H9 (cell line): ENCODE measurements at regions not wholly inside any gene's neighbourhood (a gene's known extent, or its start where the extent isn't known, plus 50 kb on each side); places are given as distances from the start of the nearest gene placed in this dataset.

ENCODE experiments used
- DNase-seq: peaks from one replicate; pipeline ENCODE4 v3.0.0-alpha.2; 2017
- H2AFZ ChIP-seq: one replicate; pipeline ENCODE4 v1.6.1; 2013; ENCODE audit warnings: mild to moderate bottlenecking, low read length, control low read depth, moderate library complexity
- H2AK5ac ChIP-seq: 2 replicates; pipeline ENCODE4 v1.6.1; 2013; ENCODE audit warnings: low read length, control low read depth, mixed read lengths; ENCODE audit not compliant: insufficient read length
- H2BK120ac ChIP-seq: one replicate; pipeline ENCODE4 v1.6.1; 2013; ENCODE audit warnings: low read depth, mild to moderate bottlenecking, low read length, control low read depth, inconsistent platforms; ENCODE audit not compliant: poor library complexity, severe bottlenecking
- H2BK12ac ChIP-seq: 2 replicates; pipeline ENCODE4 v1.6.1; 2013; ENCODE audit warnings: low read length, control low read depth, mixed read lengths, low read depth; ENCODE audit not compliant: insufficient read length
- H2BK15ac ChIP-seq: 2 replicates; pipeline ENCODE4 v1.6.1; 2013; ENCODE audit warnings: low read depth, low read length, control low read depth
- H2BK20ac ChIP-seq: one replicate; pipeline ENCODE4 v1.6.1; 2013; ENCODE audit warnings: low read depth, mild to moderate bottlenecking, low read length, control low read depth, inconsistent platforms; ENCODE audit not compliant: poor library complexity, severe bottlenecking
- H2BK5ac ChIP-seq: 2 replicates; pipeline ENCODE4 v1.6.1; 2013; ENCODE audit warnings: low read length, control low read depth, mixed read lengths; ENCODE audit not compliant: insufficient read length
- H3K14ac ChIP-seq: 2 replicates; pipeline ENCODE4 v1.6.1; 2013; ENCODE audit warnings: low read length, control low read depth; ENCODE audit not compliant: insufficient read depth
- H3K18ac ChIP-seq: 2 replicates; pipeline ENCODE4 v1.6.1; 2013; ENCODE audit warnings: low read depth, mild to moderate bottlenecking, mixed read lengths, low read length, control low read depth; ENCODE audit not compliant: insufficient read length
- H3K23ac ChIP-seq: 2 replicates; pipeline ENCODE4 v1.6.1; 2013; ENCODE audit warnings: low read length, control low read depth, mixed read lengths, low read depth; ENCODE audit not compliant: insufficient read length
- H3K23me2 ChIP-seq: 2 replicates; pipeline ENCODE4 v1.6.1; 2013; ENCODE audit warnings: low read depth, mild to moderate bottlenecking, mixed read lengths, low read length, control low read depth; ENCODE audit not compliant: insufficient read length, poor library complexity, severe bottlenecking
- H3K27ac ChIP-seq: 2 replicates; pipeline ENCODE4 v1.5.1; 2013; ENCODE audit warnings: low read length, control low read depth, mixed read lengths, low read depth; ENCODE audit not compliant: insufficient read length
- H3K27me3 ChIP-seq: 2 replicates; pipeline ENCODE4 v1.6.1; 2013; ENCODE audit warnings: low read length, control low read depth, inconsistent platforms; ENCODE audit not compliant: insufficient read depth
- H3K4ac ChIP-seq: 2 replicates; pipeline ENCODE4 v1.6.1; 2013; ENCODE audit warnings: low read depth, mild to moderate bottlenecking, control low read depth, inconsistent platforms, low read length, moderate library complexity
- H3K4me1 ChIP-seq: 2 replicates; pipeline ENCODE4 v1.6.1; 2013; ENCODE audit warnings: low read length, control low read depth, inconsistent platforms; ENCODE audit not compliant: insufficient read depth
- H3K4me2 ChIP-seq: 2 replicates; pipeline ENCODE4 v1.6.1; 2013; ENCODE audit warnings: low read length, control low read depth, mixed read lengths; ENCODE audit not compliant: insufficient read length, insufficient read depth
- H3K56ac ChIP-seq: 2 replicates; pipeline ENCODE4 v1.6.1; 2013; ENCODE audit warnings: low read depth, mild to moderate bottlenecking, mixed read lengths, low read length, control low read depth; ENCODE audit not compliant: insufficient read length
- H3K79me1 ChIP-seq: 2 replicates; pipeline ENCODE4 v1.6.1; 2013; ENCODE audit warnings: low read depth, mild to moderate bottlenecking, moderate library complexity, low read length, control low read depth, inconsistent platforms; ENCODE audit not compliant: insufficient read depth, poor library complexity, severe bottlenecking
- H3K79me2 ChIP-seq: 2 replicates; pipeline ENCODE4 v1.6.1; 2013; ENCODE audit warnings: low read length, control low read depth, inconsistent platforms; ENCODE audit not compliant: insufficient read depth
- H3K9ac ChIP-seq: 2 replicates; pipeline ENCODE4 v1.6.1; 2013; ENCODE audit warnings: low read length, control low read depth, mixed read lengths; ENCODE audit not compliant: insufficient read length; ENCODE audit errors: extremely low read depth
- H3K9me3 ChIP-seq: one replicate; pipeline ENCODE4 v1.6.1; 2013; ENCODE audit warnings: low read depth, low read length, inconsistent platforms; ENCODE audit not compliant: control insufficient read depth
- H3T11ph ChIP-seq: one replicate; pipeline ENCODE4 v1.6.1; 2013; ENCODE audit warnings: mild to moderate bottlenecking, low read length, control low read depth, inconsistent platforms
- H4K20me1 ChIP-seq: one replicate; pipeline ENCODE4 v1.6.1; 2013; ENCODE audit not compliant: control insufficient read depth, insufficient read length, insufficient read depth
- H4K5ac ChIP-seq: 2 replicates; pipeline ENCODE4 v1.6.1; 2013; ENCODE audit warnings: low read depth, mild to moderate bottlenecking, mixed read lengths, low read length, control low read depth; ENCODE audit not compliant: insufficient read length
- H4K8ac ChIP-seq: replicated peaks from 2 replicates; pipeline ENCODE4 v1.6.1; 2013; ENCODE audit warnings: low read length, control low read depth, mixed read lengths, low read depth; ENCODE audit not compliant: insufficient read length
- H4K91ac ChIP-seq: 2 replicates; pipeline ENCODE4 v1.6.1; 2013; ENCODE audit warnings: low read depth, mild to moderate bottlenecking, moderate library complexity, mixed read lengths, low read length, control low read depth; ENCODE audit not compliant: insufficient read length
- H3K27ac Mint-ChIP-seq, 3 experiments: 2 replicates in 2 of 3; 3 replicates in 1 of 3; pipeline ENCODE4 v1.8.0; 2020 to 2021; ENCODE audit warnings: mixed read lengths in 3 of 3, mild to moderate bottlenecking in 1 of 3, moderate library complexity in 1 of 3
- H3K27me3 Mint-ChIP-seq: 2 replicates; pipeline ENCODE4 v1.8.0; 2021; ENCODE audit warnings: low read depth, mild to moderate bottlenecking, moderate library complexity, mixed read lengths
- H3K36me3 Mint-ChIP-seq, 3 experiments: 2 replicates in 2 of 3; 3 replicates in 1 of 3; pipeline ENCODE4 v1.8.0; 2020 to 2021; ENCODE audit warnings: low read depth in 3 of 3, mixed read lengths in 3 of 3; ENCODE audit not compliant: insufficient read depth in 1 of 3
- H3K4me1 Mint-ChIP-seq, 2 experiments: 2 replicates each; pipeline ENCODE4 v1.8.0; 2020; ENCODE audit warnings: mixed read lengths in 2 of 2
- H3K4me3 Mint-ChIP-seq, 2 experiments: 2 replicates in 1 of 2; 3 replicates in 1 of 2; pipeline ENCODE4 v1.8.0; 2020 to 2021; ENCODE audit warnings: mild to moderate bottlenecking in 2 of 2, mixed read lengths in 2 of 2, moderate library complexity in 1 of 2
- H3K9me3 Mint-ChIP-seq, 2 experiments: 2 replicates in 1 of 2; 3 replicates in 1 of 2; pipeline ENCODE4 v1.8.0; 2020; ENCODE audit warnings: mild to moderate bottlenecking in 2 of 2, mixed read lengths in 2 of 2, moderate library complexity in 1 of 2
- WGBS: extraction: QIAGEN DNeasy Blood & Tissue Kit; methylation state at CpG from one replicate; pipeline ENCODE4 v1.1.7; 2013; ENCODE audit warnings: missing lambda C conversion rate, low lambda C conversion rate, mixed read lengths; ENCODE audit not compliant: insufficient read length; ENCODE audit errors: extremely low coverage; 5-methylcytosine and 5-hydroxymethylcytosine counted together
- TF ChIP-seq, protein P1 (sequence below): fragments of 200-600 bp; sonication (generic); conservative IDR thresholded peaks from 3 replicates; pipeline ENCODE4 v1.8.0; 2021; ENCODE audit warnings: antibody characterized with exemption, mild to moderate bottlenecking

DNA sequence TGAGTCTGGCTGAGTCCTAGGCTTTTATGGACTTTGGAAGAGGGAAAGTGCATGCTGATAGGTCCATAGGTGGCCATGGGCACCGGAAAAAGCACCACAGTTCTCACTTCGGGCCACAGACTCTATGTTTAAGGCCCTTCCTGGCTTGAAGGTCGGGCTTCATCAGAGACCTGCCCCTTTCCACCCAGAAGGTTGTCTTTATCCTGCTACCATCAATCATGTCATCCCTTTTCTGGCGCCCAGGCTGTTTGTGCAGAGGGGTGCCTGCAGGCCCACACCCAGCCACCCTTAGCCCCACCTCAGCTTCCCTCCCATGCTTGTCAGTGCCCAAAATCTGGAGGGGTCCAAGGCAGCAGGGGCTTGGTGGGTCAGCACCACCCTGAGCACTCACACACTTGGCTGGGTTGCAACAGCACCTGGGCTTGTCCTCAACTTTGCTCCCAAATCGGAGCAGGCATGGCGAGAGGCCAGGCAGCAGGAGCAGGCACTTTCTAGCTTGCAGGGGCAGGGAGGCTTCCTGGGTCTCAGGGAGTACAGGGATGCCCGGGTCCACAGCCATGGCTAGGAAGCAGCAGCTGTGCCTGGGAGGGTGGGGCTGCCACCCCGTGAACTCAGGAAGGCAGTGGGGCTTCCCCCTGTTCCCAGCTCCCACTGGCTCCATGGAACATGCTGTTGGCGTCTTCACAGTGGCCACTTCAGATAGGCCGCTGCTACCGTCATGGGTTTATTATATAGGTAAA, 63.8 kb upstream of the TOM1L1 start:
- Histone ChIP-seq H3K9ac (no peak overlapping the region), H3K9me3 (no peaks in the 10 kb centered on the region), H2BK120ac (no peak overlapping the region), H2AK5ac (no peak overlapping the region), H3K4ac (no peak overlapping the region), H4K8ac (no peak overlapping the region), H3T11ph (no peak overlapping the region), H4K5ac (no peak overlapping the region), H3K23me2 (no peaks in the 10 kb centered on the region), H2AFZ (no peak overlapping the region), H3K79me2 (no peaks in the 10 kb centered on the region), H3K4me1 (no peaks in the 10 kb centered on the region), H3K23ac (no peak overlapping the region), H2BK20ac (no peak overlapping the region), H2BK12ac (no peak overlapping the region), H4K20me1 (no peaks in the 10 kb centered on the region), H3K27ac (no peak overlapping the region), H2BK15ac (no peak overlapping the region), H3K27me3 (no peaks in the 10 kb centered on the region), H4K91ac (no peak overlapping the region), H2BK5ac (no peak overlapping the region), H3K56ac (no peak overlapping the region), H3K4me2 (no peak overlapping the region), H3K79me1 (no peaks in the 10 kb centered on the region), H3K14ac (no peak overlapping the region; the same call in 1 of the 2 replicates), H3K18ac (no peak overlapping the region)
- H3K27ac Mint-ChIP-seq: no peak overlapping the region
- no peaks in the 10 kb centered on the region for H3K36me3 Mint-ChIP-seq
- H3K9me3 Mint-ChIP-seq: peaks cover 3 to 4% of the 10 kb centered on the region in 2 experiments; a peak in 1 of 5 replicates
- TF ChIP-seq, protein P1, sequence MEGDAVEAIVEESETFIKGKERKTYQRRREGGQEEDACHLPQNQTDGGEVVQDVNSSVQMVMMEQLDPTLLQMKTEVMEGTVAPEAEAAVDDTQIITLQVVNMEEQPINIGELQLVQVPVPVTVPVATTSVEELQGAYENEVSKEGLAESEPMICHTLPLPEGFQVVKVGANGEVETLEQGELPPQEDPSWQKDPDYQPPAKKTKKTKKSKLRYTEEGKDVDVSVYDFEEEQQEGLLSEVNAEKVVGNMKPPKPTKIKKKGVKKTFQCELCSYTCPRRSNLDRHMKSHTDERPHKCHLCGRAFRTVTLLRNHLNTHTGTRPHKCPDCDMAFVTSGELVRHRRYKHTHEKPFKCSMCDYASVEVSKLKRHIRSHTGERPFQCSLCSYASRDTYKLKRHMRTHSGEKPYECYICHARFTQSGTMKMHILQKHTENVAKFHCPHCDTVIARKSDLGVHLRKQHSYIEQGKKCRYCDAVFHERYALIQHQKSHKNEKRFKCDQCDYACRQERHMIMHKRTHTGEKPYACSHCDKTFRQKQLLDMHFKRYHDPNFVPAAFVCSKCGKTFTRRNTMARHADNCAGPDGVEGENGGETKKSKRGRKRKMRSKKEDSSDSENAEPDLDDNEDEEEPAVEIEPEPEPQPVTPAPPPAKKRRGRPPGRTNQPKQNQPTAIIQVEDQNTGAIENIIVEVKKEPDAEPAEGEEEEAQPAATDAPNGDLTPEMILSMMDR: no peak
- no peaks in the 10 kb centered on the region for H3K27me3 Mint-ChIP-seq
- WGBS: no CpG with 5 or more reads among the region's 11 CpGs
- H3K4me1 Mint-ChIP-seq: peaks cover 0 to 2% of the 10 kb centered on the region in 2 experiments; a peak in 1 of 4 replicates
- no peak overlapping the region for H3K4me3 Mint-ChIP-seq
- DNase-seq: no peak
